Loucy (cell line): ENCODE measurements at regions not wholly inside any gene's neighbourhood (a gene's known extent, or its start where the extent isn't known, plus 50 kb on each side); places are given as distances from the start of the nearest gene placed in this dataset.

Experiments used
- H2AFZ ChIP-seq: fragments of 200-600 bp; sonication (generic); 2 replicates; pipeline ENCODE4 v1.6.0; 2016; ENCODE audit warnings: antibody characterized with exemption, mild to moderate bottlenecking, low read length, moderate library complexity
- H3F3A ChIP-seq: fragments of 200-600 bp; 2 replicates; pipeline ENCODE4 v1.6.0; 2016; ENCODE audit warnings: antibody characterized with exemption, low read depth, mild to moderate bottlenecking
- H3K27me3 ChIP-seq: fragments of 200-600 bp; sonication (generic); 2 replicates; pipeline ENCODE4 v1.6.1; 2014; ENCODE audit warnings: low read length, mild to moderate bottlenecking; ENCODE audit not compliant: insufficient read depth, poor library complexity, severe bottlenecking
- H3K36me3 ChIP-seq: fragments of 200-600 bp; sonication (generic); 2 replicates; pipeline ENCODE4 v1.6.1; 2016; ENCODE audit warnings: low read length; ENCODE audit not compliant: insufficient read depth
- H3K4me1 ChIP-seq: fragments of 200-600 bp; sonication (generic); 2 replicates; pipeline ENCODE4 v1.5.1; 2014; ENCODE audit warnings: low read length, mild to moderate bottlenecking; ENCODE audit not compliant: insufficient read depth, poor library complexity, severe bottlenecking
- H3K4me2 ChIP-seq: fragments of 200-600 bp; sonication (generic); 2 replicates; pipeline ENCODE4 v1.6.0; 2014; ENCODE audit warnings: antibody characterized with exemption, low read length, low read depth, mild to moderate bottlenecking; ENCODE audit not compliant: poor library complexity, severe bottlenecking
- H3K4me3 ChIP-seq: fragments of 200-600 bp; sonication (generic); 2 replicates; pipeline ENCODE4 v1.5.1; 2014; ENCODE audit warnings: low read length, mild to moderate bottlenecking, mixed read lengths; ENCODE audit not compliant: poor library complexity, severe bottlenecking
- H3K79me2 ChIP-seq: fragments of 200-600 bp; sonication (generic); 2 replicates; pipeline ENCODE4 v1.6.1; 2014; ENCODE audit warnings: low read length; ENCODE audit not compliant: insufficient read depth
- H3K9ac ChIP-seq: fragments of 200-600 bp; sonication (generic); 2 replicates; pipeline ENCODE4 v1.6.0; 2014; ENCODE audit warnings: mild to moderate bottlenecking, low read depth, low read length, moderate library complexity; ENCODE audit not compliant: poor library complexity, severe bottlenecking
- H3K9me2 ChIP-seq: fragments of 200-600 bp; sonication (generic); replicated peaks from 2 replicates; pipeline ENCODE4 v1.6.1; 2016; ENCODE audit warnings: low read depth, low read length, mixed read lengths
- H3K9me3 ChIP-seq: fragments of 200-600 bp; sonication (generic); 2 replicates; pipeline ENCODE4 v1.6.1; 2014; ENCODE audit warnings: mild to moderate bottlenecking, antibody characterized with exemption, low read length, low read depth; ENCODE audit not compliant: insufficient read depth
- H4K20me1 ChIP-seq: fragments of 200-600 bp; sonication (generic); 2 replicates; pipeline ENCODE4 v1.6.0; 2014; ENCODE audit warnings: antibody characterized with exemption, low read length, mild to moderate bottlenecking; ENCODE audit not compliant: insufficient read depth, poor library complexity, severe bottlenecking
- EZH2phosphoT487 ChIP-seq: fragments of 200-600 bp; IDR thresholded peaks from 2 replicates; pipeline ENCODE4 v1.6.1; 2018; ENCODE audit warnings: antibody characterized with exemption, mild to moderate bottlenecking, moderate library complexity, borderline replicate concordance
- TF ChIP-seq, protein P1 (sequence below): fragments of 200-600 bp; sonication (generic); conservative IDR thresholded peaks from 2 replicates; pipeline ENCODE4 v1.5.1; 2014; ENCODE audit warnings: mild to moderate bottlenecking, antibody characterized with exemption, low read length

DNA sequence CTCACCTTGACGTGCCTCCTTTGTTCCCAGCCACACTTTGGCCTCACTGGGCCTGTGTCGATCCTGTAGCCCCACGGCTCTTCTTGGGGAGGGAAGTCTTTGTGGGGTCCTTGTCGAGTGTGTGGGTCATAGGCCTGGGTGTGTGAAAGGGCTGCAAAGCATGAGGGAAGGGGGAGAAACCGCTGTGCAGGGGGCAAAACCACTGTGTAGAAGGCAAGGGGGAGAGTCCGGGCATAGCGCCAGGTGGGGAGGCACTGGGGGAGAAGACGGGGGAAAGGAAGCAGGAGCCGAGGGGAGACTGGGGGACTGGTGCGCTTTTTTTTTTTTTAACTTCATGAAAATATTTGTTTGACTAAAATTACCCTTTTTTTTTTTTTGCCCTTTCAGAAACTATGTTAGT, 65.1 kb upstream of the RASD2 start:
- H3K79me2 ChIP-seq: no peaks in the 10 kb centered on the region
- peaks cover 13% of the 10 kb centered on the region for H3K4me1 ChIP-seq
- no peak overlapping the region for H3K4me2 ChIP-seq
- no peak overlapping the region for H3K9ac ChIP-seq
- H3K9me3 ChIP-seq: peaks cover 9% of the 10 kb centered on the region; the same call in 1 of the 2 replicates
- H3K36me3 ChIP-seq: no peaks in the 10 kb centered on the region
- no peaks in the 10 kb centered on the region for H3F3A ChIP-seq
- no peak for TF ChIP-seq EZH2phosphoT487
- TF ChIP-seq, protein P1, sequence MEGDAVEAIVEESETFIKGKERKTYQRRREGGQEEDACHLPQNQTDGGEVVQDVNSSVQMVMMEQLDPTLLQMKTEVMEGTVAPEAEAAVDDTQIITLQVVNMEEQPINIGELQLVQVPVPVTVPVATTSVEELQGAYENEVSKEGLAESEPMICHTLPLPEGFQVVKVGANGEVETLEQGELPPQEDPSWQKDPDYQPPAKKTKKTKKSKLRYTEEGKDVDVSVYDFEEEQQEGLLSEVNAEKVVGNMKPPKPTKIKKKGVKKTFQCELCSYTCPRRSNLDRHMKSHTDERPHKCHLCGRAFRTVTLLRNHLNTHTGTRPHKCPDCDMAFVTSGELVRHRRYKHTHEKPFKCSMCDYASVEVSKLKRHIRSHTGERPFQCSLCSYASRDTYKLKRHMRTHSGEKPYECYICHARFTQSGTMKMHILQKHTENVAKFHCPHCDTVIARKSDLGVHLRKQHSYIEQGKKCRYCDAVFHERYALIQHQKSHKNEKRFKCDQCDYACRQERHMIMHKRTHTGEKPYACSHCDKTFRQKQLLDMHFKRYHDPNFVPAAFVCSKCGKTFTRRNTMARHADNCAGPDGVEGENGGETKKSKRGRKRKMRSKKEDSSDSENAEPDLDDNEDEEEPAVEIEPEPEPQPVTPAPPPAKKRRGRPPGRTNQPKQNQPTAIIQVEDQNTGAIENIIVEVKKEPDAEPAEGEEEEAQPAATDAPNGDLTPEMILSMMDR: no peak
- H2AFZ ChIP-seq: no peak overlapping the region
- no peaks in the 10 kb centered on the region for H4K20me1 ChIP-seq
- no peaks in the 10 kb centered on the region for H3K27me3 ChIP-seq
- no peaks in the 10 kb centered on the region for H3K9me2 ChIP-seq
- no peak overlapping the region for H3K4me3 ChIP-seq

DNA sequence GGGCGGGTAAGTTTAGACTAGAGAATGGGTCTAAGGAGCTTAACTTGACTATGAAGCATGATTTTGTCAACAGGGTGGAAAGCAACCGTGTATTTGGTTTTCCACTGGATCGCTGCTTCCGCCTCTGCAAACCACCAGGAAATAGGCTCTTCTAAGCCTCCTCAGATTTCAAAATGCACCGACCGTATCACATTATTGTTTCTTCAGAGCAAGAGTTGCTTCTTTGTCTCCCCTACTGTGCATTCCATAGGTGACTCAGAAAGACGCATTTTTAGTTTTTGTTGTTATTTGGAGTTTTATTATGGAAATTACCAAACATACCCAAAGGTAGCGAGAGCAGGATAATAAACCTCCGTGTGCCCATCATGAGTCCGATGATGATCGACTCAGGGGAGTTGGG, 64.3 kb upstream of the RASD2 start:
- Histone ChIP-seq H3K4me2 (no peak overlapping the region), H3K9me3 (peaks cover 3% of the 10 kb centered on the region; the same call in 1 of the 2 replicates), H3K36me3 (no peaks in the 10 kb centered on the region), H3K4me1 (peaks cover 13% of the 10 kb centered on the region), H3F3A (no peaks in the 10 kb centered on the region), H3K79me2 (no peaks in the 10 kb centered on the region), H3K9me2 (no peaks in the 10 kb centered on the region), H3K27me3 (no peaks in the 10 kb centered on the region), H2AFZ (no peak overlapping the region), H3K9ac (no peak overlapping the region), H4K20me1 (no peaks in the 10 kb centered on the region), H3K4me3 (no peak overlapping the region)
- TF ChIP-seq, protein P1: no peak
- no peak for TF ChIP-seq EZH2phosphoT487

DNA sequence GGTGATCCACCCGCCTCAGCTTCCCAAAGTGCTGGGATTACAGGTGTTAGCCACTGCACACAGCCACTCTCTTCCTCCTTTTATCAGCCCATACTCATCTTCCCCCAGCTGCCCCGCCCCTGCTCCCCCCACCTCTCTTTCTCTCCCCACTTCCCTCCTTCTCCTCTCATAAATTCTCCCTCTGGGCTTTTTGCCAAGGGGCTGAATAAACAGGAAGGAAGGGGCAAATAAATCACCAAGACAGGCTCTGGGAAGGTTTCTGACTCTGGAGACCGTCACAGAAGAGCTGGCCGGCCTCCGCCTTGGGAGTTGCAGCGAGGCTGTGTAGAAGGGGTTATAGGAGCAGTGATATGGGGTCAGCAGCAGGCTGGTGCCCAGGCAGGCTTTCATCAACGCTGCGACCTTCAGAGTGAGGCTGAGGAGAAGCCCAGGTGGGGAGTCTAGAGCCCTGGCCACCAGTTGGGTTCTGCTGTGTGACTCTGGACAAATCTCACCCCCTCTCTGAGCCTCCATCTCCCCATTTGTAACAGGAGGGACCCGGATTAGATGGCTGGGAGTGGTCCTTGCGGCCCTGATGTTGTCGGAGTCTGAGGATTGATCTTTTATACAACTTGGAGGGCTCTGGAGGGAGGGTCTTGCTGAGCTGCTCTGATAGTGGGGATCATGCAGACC, 62.6 kb upstream of the RASD2 start:
- no peaks in the 10 kb centered on the region for H3K9me3 ChIP-seq
- H3K36me3 ChIP-seq: no peaks in the 10 kb centered on the region
- peak overlapping the region; percentile 1 for H3K4me3 ChIP-seq
- no peaks in the 10 kb centered on the region for H3K27me3 ChIP-seq
- H2AFZ ChIP-seq: no peak overlapping the region
- H3K9ac ChIP-seq: no peak overlapping the region
- H3K9me2 ChIP-seq: no peaks in the 10 kb centered on the region
- H4K20me1 ChIP-seq: no peaks in the 10 kb centered on the region
- H3K79me2 ChIP-seq: no peaks in the 10 kb centered on the region
- H3K4me2 ChIP-seq: peak overlapping the region; percentile 23
- H3F3A ChIP-seq: no peaks in the 10 kb centered on the region
- TF ChIP-seq EZH2phosphoT487: no peak
- TF ChIP-seq, protein P1: no peak
- H3K4me1 ChIP-seq: peaks cover 13% of the 10 kb centered on the region
